Tibial artery (tissue), 4 donors: ENCODE measurements at regions not wholly inside any gene's neighbourhood (a gene's known extent, or its start where the extent isn't known, plus 50 kb on each side); places are given as distances from the start of the nearest gene placed in this dataset.

Experiments
- DNase-seq, 2 donors: peaks; one replicate each; pipeline ENCODE4 v3.0.0-alpha.2; 2019
- H3K27ac ChIP-seq, 2 donors: fragments of 200-600 bp; sonication (generic) in 1 of 2; 1 replicate in 1 of 2; 2 replicates in 1 of 2; pipeline ENCODE4 v1.5.1; 2018 to 2019; ENCODE audit warnings: mild to moderate bottlenecking in 1 of 2
- H3K27me3 ChIP-seq, 2 donors: fragments of 200-600 bp; sonication (generic) in 1 of 2; one replicate each; pipeline versions ENCODE4 v1.5.1 to v1.6.0; 2016 to 2019
- H3K36me3 ChIP-seq, 3 donors: fragments of 200-600 bp; sonication (generic) in 2 of 3; one replicate each; pipeline ENCODE4 v1.5.1; 2016 to 2019; ENCODE audit warnings: mild to moderate bottlenecking in 2 of 3
- H3K4me1 ChIP-seq, 4 donors: fragments of 200-600 bp; sonication (generic) in 2 of 4; 1 replicate in 3 of 4; 2 replicates in 1 of 4; pipeline ENCODE4 v1.5.1; 2016 to 2019
- H3K4me3 ChIP-seq, 2 donors: fragments of 200-600 bp; sonication (generic) in 1 of 2; 1 replicate in 1 of 2; 2 replicates in 1 of 2; pipeline ENCODE4 v1.5.1; 2018 to 2019; ENCODE audit warnings: mild to moderate bottlenecking in 2 of 2
- H3K9me3 ChIP-seq, 3 donors: fragments of 200-600 bp; sonication (generic) in 1 of 3; one replicate each; pipeline ENCODE4 v1.5.1; 2016 to 2019
- CTCF ChIP-seq, 2 experiments: fragments of 200-600 bp in 1 of 2; fragments of 450-650 bp in 1 of 2; IDR thresholded peaks; one replicate each; pipeline ENCODE4 v1.5.1; 2017 to 2019; ENCODE audit warnings: antibody characterized with exemption in 2 of 2, mild to moderate bottlenecking in 1 of 2, moderate library complexity in 1 of 2
- intact Hi-C: fragments of 100-400 bp; cut with DNase I; formaldehyde crosslinking; loops from one replicate; pipeline ENCODE4 v1.15.0; 2023; ENCODE audit warnings: low total_unique reads

- Histone ChIP-seq H3K27me3 (no peaks in the 10 kb centered on the region), H3K4me1 (peaks cover 0 to 10% (median 0%) of the 10 kb centered on the region in 4 donors), H3K9me3 (no peaks in the 10 kb centered on the region), H3K27ac (no peak overlapping the region), H3K4me3 (no peak overlapping the region), H3K36me3 (no peaks in the 10 kb centered on the region)
- no peak for TF ChIP-seq CTCF (IDR thresholded peaks at IDR 0.05)
- intact Hi-C loops: no loop called here
- no peak for DNase-seq
These were observed 320.2 kb upstream of the TBC1D5 start for GRCh38 chr3:18062657-18063025.

- Histone ChIP-seq H3K27ac (no peak overlapping the region), H3K4me1 (peaks cover 0 to 10% (median 0%) of the 10 kb centered on the region in 4 donors), H3K27me3 (no peaks in the 10 kb centered on the region), H3K36me3 (no peaks in the 10 kb centered on the region), H3K4me3 (no peak overlapping the region), H3K9me3 (no peaks in the 10 kb centered on the region)
- intact Hi-C loops: no loop called here
- TF ChIP-seq CTCF (IDR thresholded peaks at IDR 0.05): no peak
- no peak for DNase-seq
These were observed 319.6 kb upstream of the TBC1D5 start for GRCh38 chr3:18061737-18062656.

GRCh38 chr3:18058666-18059065, 316.2 kb upstream of the TBC1D5 start:
- intact Hi-C loops: no loop called here
- no peak for TF ChIP-seq CTCF (IDR thresholded peaks at IDR 0.05)
- no peaks in the 10 kb centered on the region for H3K27me3 ChIP-seq
- DNase-seq: no peak
- no peak overlapping the region for H3K27ac ChIP-seq
- peaks cover 0 to 10% (median 0%) of the 10 kb centered on the region in 4 donors for H3K4me1 ChIP-seq
- H3K4me3 ChIP-seq: no peak overlapping the region
- H3K36me3 ChIP-seq: no peaks in the 10 kb centered on the region
- no peaks in the 10 kb centered on the region for H3K9me3 ChIP-seq

GRCh38 chr3:18057471-18058091, 315.1 kb upstream of the TBC1D5 start:
- no peak for TF ChIP-seq CTCF (IDR thresholded peaks at IDR 0.05)
- Histone ChIP-seq H3K9me3 (no peaks in the 10 kb centered on the region), H3K4me1 (peaks cover 0 to 3% (median 0%) of the 10 kb centered on the region in 4 donors), H3K27ac (no peak overlapping the region), H3K4me3 (no peak overlapping the region), H3K27me3 (no peaks in the 10 kb centered on the region), H3K36me3 (no peaks in the 10 kb centered on the region)
- no peak for DNase-seq
- intact Hi-C loops: no loop called here

- H3K4me3 ChIP-seq: no peak overlapping the region
- intact Hi-C loops: no loop called here
- H3K27me3 ChIP-seq: no peaks in the 10 kb centered on the region
- DNase-seq: no peak
- H3K9me3 ChIP-seq: no peaks in the 10 kb centered on the region
- TF ChIP-seq CTCF (IDR thresholded peaks at IDR 0.05): no peak
- no peaks in the 10 kb centered on the region for H3K36me3 ChIP-seq
- no peak overlapping the region for H3K27ac ChIP-seq
- no peaks in the 10 kb centered on the region for H3K4me1 ChIP-seq
These were observed 312.2 kb upstream of the TBC1D5 start for GRCh38 chr3:18054625-18055024.
